ENCODE measurements at regions not wholly inside any gene's neighbourhood (a gene's known extent, or its start where the extent isn't known, plus 50 kb on each side); places are given as distances from the start of the nearest gene placed in this dataset.

DNA sequence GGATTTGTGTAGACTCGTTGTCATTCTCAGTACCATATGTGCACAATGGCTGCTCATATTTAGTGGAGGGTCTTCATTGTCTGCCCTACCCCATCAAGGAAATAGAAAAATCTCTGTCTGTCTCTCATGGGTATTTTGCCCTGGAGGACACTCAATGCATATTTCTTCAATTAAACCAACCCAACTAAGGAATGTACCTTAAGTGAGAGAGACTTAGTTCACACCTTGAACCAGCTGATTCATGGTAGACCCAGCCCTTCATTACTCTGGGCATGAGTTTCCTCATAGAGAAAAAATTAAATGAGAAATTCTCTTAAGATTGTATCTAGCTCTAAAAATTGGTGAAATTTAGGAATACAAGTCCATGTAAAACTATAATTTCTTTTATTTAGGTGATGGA is 107.1 kb upstream of the PLEKHG7 start:
- no peaks in the 10 kb centered on the region for H3K27me3 Mint-ChIP-seq (ENCODE audit: unreplicated experiment)
- BruUV-seq (replicated peaks) = no TSS peak
- no peak for DNase-seq
- peaks cover 14% of the 10 kb centered on the region for H3K9me3 Mint-ChIP-seq (ENCODE audit: low read depth, unreplicated experiment)
- H3K36me3 Mint-ChIP-seq (ENCODE audit: insufficient read depth, unreplicated experiment) = no peaks in the 10 kb centered on the region
- peaks cover 46% of the 10 kb centered on the region for H3K4me1 Mint-ChIP-seq (ENCODE audit: low read depth, unreplicated experiment)
- intact Hi-C loops (cut with micrococcal nuclease; ENCODE audit: unreplicated experiment) = no loop called here
- CTCF ChIA-PET = interaction anchor here (0.7 kb wide), 1 partner anchor 15 kb away, joined by 3 read pairs; no protein-coding TSS in a partner anchor
- peak overlapping the region; percentile 61 for H3K27ac Mint-ChIP-seq (ENCODE audit: unreplicated experiment)
- H3K4me3 Mint-ChIP-seq (ENCODE audit: low read depth, unreplicated experiment) = no peak overlapping the region
- TF ChIP-seq CTCF (IDR thresholded peaks at IDR 0.05; ENCODE audit: unreplicated experiment) = no peak

GRCh38 chr12:92593734-92594402 is 108.9 kb upstream of the PLEKHG7 start:
- Mint-ChIP-seq H3K27me3 (ENCODE audit: unreplicated experiment) (no peaks in the 10 kb centered on the region), H3K4me1 (ENCODE audit: low read depth, unreplicated experiment) (peaks cover 46% of the 10 kb centered on the region), H3K36me3 (ENCODE audit: insufficient read depth, unreplicated experiment) (no peaks in the 10 kb centered on the region), H3K4me3 (ENCODE audit: low read depth, unreplicated experiment) (no peak overlapping the region), H3K9me3 (ENCODE audit: low read depth, unreplicated experiment) (peaks cover 6% of the 10 kb centered on the region), H3K27ac (ENCODE audit: unreplicated experiment) (peak overlapping the region; percentile 45)
- CTCF ChIA-PET = interaction anchor here (0.8 to 1.6 kb wide), 3 partner anchors 11 to 21 kb away, joined by 3 to 4 read pairs (median 3); no protein-coding TSS in a partner anchor
- no TSS peak for BruUV-seq (replicated peaks)
- intact Hi-C loops (cut with micrococcal nuclease; ENCODE audit: unreplicated experiment) = no loop called here
- DNase-seq = peak; percentile 30
- no peak for TF ChIP-seq CTCF (IDR thresholded peaks at IDR 0.05; ENCODE audit: unreplicated experiment)

- DNase-seq = no peak
- no peaks in the 10 kb centered on the region for H3K36me3 Mint-ChIP-seq (ENCODE audit: insufficient read depth, unreplicated experiment)
- H3K27me3 Mint-ChIP-seq (ENCODE audit: unreplicated experiment) = no peaks in the 10 kb centered on the region
- no peak overlapping the region for H3K4me3 Mint-ChIP-seq (ENCODE audit: low read depth, unreplicated experiment)
- intact Hi-C loops (cut with micrococcal nuclease; ENCODE audit: unreplicated experiment) = no loop called here
- H3K9me3 Mint-ChIP-seq (ENCODE audit: low read depth, unreplicated experiment) = no peaks in the 10 kb centered on the region
- no peak overlapping the region for H3K27ac Mint-ChIP-seq (ENCODE audit: unreplicated experiment)
- BruUV-seq (replicated peaks) = no TSS peak
- H3K4me1 Mint-ChIP-seq (ENCODE audit: low read depth, unreplicated experiment) = no peaks in the 10 kb centered on the region
- CTCF ChIA-PET = no interaction called here
- no peak for TF ChIP-seq CTCF (IDR thresholded peaks at IDR 0.05; ENCODE audit: unreplicated experiment)
Observed at GRCh38 chr12:92585115-92585727, 117.6 kb upstream of the PLEKHG7 start.

- Mint-ChIP-seq H3K4me1 (ENCODE audit: low read depth, unreplicated experiment) (no peaks in the 10 kb centered on the region), H3K36me3 (ENCODE audit: insufficient read depth, unreplicated experiment) (no peaks in the 10 kb centered on the region)
Observed at GRCh38 chr12:92583910-92584309, 118.9 kb upstream of the PLEKHG7 start.

More at GRCh38 chr12:92583910-92584309, 118.9 kb upstream of the PLEKHG7 start:
- intact Hi-C loops (cut with micrococcal nuclease; ENCODE audit: unreplicated experiment) = no loop called here
- no TSS peak for BruUV-seq (replicated peaks)
- Mint-ChIP-seq H3K9me3 (ENCODE audit: low read depth, unreplicated experiment) (no peaks in the 10 kb centered on the region), H3K27me3 (ENCODE audit: unreplicated experiment) (no peaks in the 10 kb centered on the region), H3K27ac (ENCODE audit: unreplicated experiment) (no peak overlapping the region), H3K4me3 (ENCODE audit: low read depth, unreplicated experiment) (no peak overlapping the region)
- TF ChIP-seq CTCF (IDR thresholded peaks at IDR 0.05; ENCODE audit: unreplicated experiment) = no peak
- CTCF ChIA-PET = no interaction called here
- DNase-seq = no peak

All from Calu3 (cell line).